ENCODE measurements at regions not wholly inside any gene's neighbourhood (a gene's known extent, or its start where the extent isn't known, plus 50 kb on each side); places are given as distances from the start of the nearest gene placed in this dataset.
A peak's percentile ranks its signal among the peaks of the same experiment; 100 is the strongest.

GRCh38 chr9:13608451-13608850 lies 329.0 kb upstream of the MPDZ start:
- Histone ChIP-seq H3K36me3 (no peaks in the 10 kb centered on the region), H3K4me3 (peak overlapping the region; percentile 5), H3K27ac (no peak overlapping the region), H3K4me1 (ENCODE audit: insufficient read depth) (peaks cover 3% of the 10 kb centered on the region), H3K27me3 (no peaks in the 10 kb centered on the region), H3K9me3 (no peaks in the 10 kb centered on the region)
- no peak for TF ChIP-seq POLR2A (IDR thresholded peaks at IDR 0.05)
- no peak for TF ChIP-seq EP300 (IDR thresholded peaks at IDR 0.05)
- no peak for TF ChIP-seq CTCF (IDR thresholded peaks at IDR 0.05)
- DNase-seq = no peak
- 20 to 31% (median 23%) methylated on average over 6 of the region's 6 CpGs for WGBS, 3 donors
- intact Hi-C loops (cut with DNase I) = no loop called here

GRCh38 chr9:13607481-13608441 lies 328.3 kb upstream of the MPDZ start:
- H3K27me3 ChIP-seq = no peaks in the 10 kb centered on the region
- H3K36me3 ChIP-seq = no peaks in the 10 kb centered on the region
- DNase-seq = no peak
- H3K4me1 ChIP-seq (ENCODE audit: insufficient read depth) = peaks cover 3% of the 10 kb centered on the region
- H3K27ac ChIP-seq = no peak overlapping the region
- no peaks in the 10 kb centered on the region for H3K9me3 ChIP-seq
- intact Hi-C loops (cut with DNase I) = no loop called here
- H3K4me3 ChIP-seq = peak overlapping the region; percentile 5
- WGBS, 3 donors = 12 to 20% (median 19%) methylated on average over 6 of the region's 6 CpGs
- no peak for TF ChIP-seq EP300 (IDR thresholded peaks at IDR 0.05)
- no peak for TF ChIP-seq CTCF (IDR thresholded peaks at IDR 0.05)
- no peak for TF ChIP-seq POLR2A (IDR thresholded peaks at IDR 0.05)

- H3K27ac ChIP-seq = no peak overlapping the region
- H3K4me3 ChIP-seq = no peak overlapping the region
- intact Hi-C loops (cut with DNase I) = no loop called here
- no peaks in the 10 kb centered on the region for H3K9me3 ChIP-seq
- WGBS, 3 donors = 5 to 11% (median 8%) methylated on average over 5 of the region's 5 CpGs
- TF ChIP-seq POLR2A (IDR thresholded peaks at IDR 0.05) (no peak), CTCF (IDR thresholded peaks at IDR 0.05) (no peak), EP300 (IDR thresholded peaks at IDR 0.05) (no peak)
- no peak for DNase-seq
- no peaks in the 10 kb centered on the region for H3K36me3 ChIP-seq
- H3K27me3 ChIP-seq = no peaks in the 10 kb centered on the region
- H3K4me1 ChIP-seq (ENCODE audit: insufficient read depth) = peaks cover 3% of the 10 kb centered on the region
Observed at GRCh38 chr9:13606586-13606985, 327.1 kb upstream of the MPDZ start.

- 57 to 69% (median 68%) methylated on average over 2 to 3 of the region's 3 CpGs for WGBS, 3 donors
- Histone ChIP-seq H3K4me1 (ENCODE audit: insufficient read depth) (peaks cover 3% of the 10 kb centered on the region), H3K4me3 (no peak overlapping the region), H3K36me3 (no peaks in the 10 kb centered on the region), H3K9me3 (no peaks in the 10 kb centered on the region), H3K27me3 (no peaks in the 10 kb centered on the region), H3K27ac (no peak overlapping the region)
- intact Hi-C loops (cut with DNase I) = no loop called here
- TF ChIP-seq EP300 (IDR thresholded peaks at IDR 0.05) (no peak), CTCF (IDR thresholded peaks at IDR 0.05) (no peak), POLR2A (IDR thresholded peaks at IDR 0.05) (no peak)
- DNase-seq = no peak
Observed at GRCh38 chr9:13603921-13604320, 324.4 kb upstream of the MPDZ start.
